IMR-90 (cell line): ENCODE measurements at regions not wholly inside any gene's neighbourhood (a gene's known extent, or its start where the extent isn't known, plus 50 kb on each side); places are given as distances from the start of the nearest gene placed in this dataset.

ENCODE experiments used
- ATAC-seq: fragments of 200-7000 bp; cut with Tn5 transposase; 2 replicates; pipeline ENCODE4 v1.9.1; 2020; ENCODE audit warnings: low read depth, mild to moderate bottlenecking, moderate library complexity
- BruUV-seq: library from RNA; stranded (reverse); fragments of 400-500 nt; replicated peaks from 2 replicates; lab custom pipeline; 2021; lab: Mats Ljungman, UMichigan
- CTCF ChIA-PET: fragments of 300-600 bp; formaldehyde crosslinking; extraction: SDS; loops from one replicate; lab custom pipeline; 2021; ENCODE audit warnings: antibody characterized with exemption; lab: Yijun Ruan, JAX
- POLR2A ChIA-PET: fragments of 300-600 bp; sonication (Branson Sonifier 250); formaldehyde crosslinking; loops from one replicate; lab custom pipeline; 2022; ENCODE audit warnings: antibody characterized with exemption; ENCODE audit not compliant: unreplicated experiment; lab: Charles Lee
- DNase-seq: peaks from one replicate; pipeline ENCODE4 v3.0.0; 2013
- H2AFZ ChIP-seq: replicated peaks from 2 replicates; pipeline ENCODE3; 2013; ENCODE audit warnings: low read length, mild to moderate bottlenecking; ENCODE audit not compliant: poor library complexity
- H2AK5ac ChIP-seq: 2 replicates; pipeline ENCODE4 v1.6.1; 2013; ENCODE audit warnings: low read depth, low read length, inconsistent platforms
- H2AK9ac ChIP-seq: replicated peaks from 2 replicates; pipeline ENCODE3; 2013; ENCODE audit warnings: mild to moderate bottlenecking, low read depth, low read length, moderate library complexity; ENCODE audit not compliant: poor library complexity
- H2BK120ac ChIP-seq: 2 replicates; pipeline ENCODE4 v1.6.1; 2013; ENCODE audit warnings: low read depth, low read length, inconsistent platforms
- H2BK15ac ChIP-seq: 3 replicates; pipeline ENCODE4 v1.6.1; 2013; ENCODE audit warnings: low read depth, low read length, inconsistent platforms
- H2BK20ac ChIP-seq: 2 replicates; pipeline ENCODE4 v1.6.1; 2013; ENCODE audit warnings: low read depth, mild to moderate bottlenecking, inconsistent platforms, low read length, moderate library complexity
- H2BK5ac ChIP-seq: 2 replicates; pipeline ENCODE4 v1.6.1; 2013; ENCODE audit warnings: mild to moderate bottlenecking, low read depth, low read length, inconsistent platforms; ENCODE audit not compliant: poor library complexity, severe bottlenecking
- H3K14ac ChIP-seq: replicated peaks from 2 replicates; pipeline ENCODE4 v1.6.1; 2013; ENCODE audit warnings: low read depth, low read length, inconsistent platforms
- H3K18ac ChIP-seq: 2 replicates; pipeline ENCODE4 v1.6.1; 2013; ENCODE audit warnings: low read depth, low read length, control low read depth
- H3K23ac ChIP-seq: 2 replicates; pipeline ENCODE4 v1.6.1; 2013; ENCODE audit warnings: low read depth, low read length, inconsistent platforms
- H3K27ac ChIP-seq: 2 replicates; pipeline ENCODE4 v1.5.1; 2013; ENCODE audit warnings: mild to moderate bottlenecking, control low read depth, low read length; ENCODE audit not compliant: insufficient read depth
- H3K27me3 ChIP-seq: 2 replicates; pipeline ENCODE4 v1.6.1; 2013; ENCODE audit warnings: low read length; ENCODE audit not compliant: control insufficient read depth, insufficient read depth
- H3K36me3 ChIP-seq: 2 replicates; pipeline ENCODE4 v1.6.1; 2013; ENCODE audit warnings: low read length, mixed read lengths; ENCODE audit not compliant: control insufficient read depth, insufficient read depth
- H3K4ac ChIP-seq: 2 replicates; pipeline ENCODE4 v1.6.1; 2013; ENCODE audit warnings: low read depth, low read length, inconsistent platforms
- H3K4me1 ChIP-seq: 2 replicates; pipeline ENCODE4 v1.6.1; 2013; ENCODE audit warnings: low read length, mixed read lengths; ENCODE audit not compliant: control insufficient read depth, insufficient read depth
- H3K4me2 ChIP-seq: 2 replicates; pipeline ENCODE4 v1.6.1; 2013; ENCODE audit warnings: low read depth, mild to moderate bottlenecking, control low read depth, low read length, moderate library complexity
- H3K4me3 ChIP-seq: 2 replicates; pipeline ENCODE4 v1.5.1; 2013; ENCODE audit warnings: low read depth, mild to moderate bottlenecking, control low read depth, low read length, moderate library complexity; ENCODE audit not compliant: insufficient read depth
- H3K56ac ChIP-seq: 2 replicates; pipeline ENCODE4 v1.6.1; 2013; ENCODE audit warnings: low read length, inconsistent platforms; ENCODE audit not compliant: insufficient read depth; ENCODE audit errors: extremely low read depth
- H3K79me1 ChIP-seq, 2 experiments: 2 replicates each; pipeline ENCODE4 v1.6.1; 2013; ENCODE audit warnings: low read length in 2 of 2, inconsistent platforms in 1 of 2, low read depth in 1 of 2
- H3K9ac ChIP-seq: 2 replicates; pipeline ENCODE4 v1.6.1; 2013; ENCODE audit warnings: low read depth, low read length, control low read depth
- H3K9me1 ChIP-seq: 2 replicates; pipeline ENCODE4 v1.6.1; 2013; ENCODE audit warnings: low read length, inconsistent platforms; ENCODE audit not compliant: insufficient read depth
- H3K9me3 ChIP-seq: 2 replicates; pipeline ENCODE4 v1.6.1; 2013; ENCODE audit warnings: low read length; ENCODE audit not compliant: control insufficient read depth, insufficient read depth
- H4K20me1 ChIP-seq: 2 replicates; pipeline ENCODE4 v1.6.1; 2013; ENCODE audit warnings: low read length, inconsistent platforms; ENCODE audit not compliant: insufficient read depth
- H4K5ac ChIP-seq: 2 replicates; pipeline ENCODE4 v1.6.1; 2013; ENCODE audit warnings: mild to moderate bottlenecking, low read depth, low read length, control low read depth
- H4K8ac ChIP-seq, 2 experiments: 2 replicates each; pipeline ENCODE4 v1.6.1; 2013; ENCODE audit warnings: low read depth in 2 of 2, low read length in 2 of 2, control low read depth in 1 of 2, inconsistent platforms in 1 of 2
- H4K91ac ChIP-seq: 2 replicates; pipeline ENCODE4 v1.6.1; 2013; ENCODE audit warnings: low read depth, low read length, inconsistent platforms; ENCODE audit not compliant: insufficient read depth
- BHLHE40 ChIP-seq: fragments of 150-350 bp; IDR thresholded peaks from 2 replicates; pipeline ENCODE4 v1.6.1; 2016; ENCODE audit warnings: mild to moderate bottlenecking, low read depth, low read length
- CEBPB ChIP-seq: IDR thresholded peaks from 2 replicates; pipeline ENCODE4 v1.6.1; 2012; ENCODE audit warnings: low read depth, low read length, improper control_type of control experiment
- CHD1 ChIP-seq: IDR thresholded peaks from 2 replicates; pipeline ENCODE4 v1.6.1; 2012; ENCODE audit warnings: low read depth, low read length, improper control_type of control experiment
- CTCF ChIP-seq: conservative IDR thresholded peaks from 2 replicates; pipeline ENCODE4 v1.5.1; 2012; ENCODE audit warnings: mild to moderate bottlenecking, low read depth, low read length, improper control_type of control experiment
- ELK1 ChIP-seq: fragments of 150-350 bp; IDR thresholded peaks from 2 replicates; pipeline ENCODE4 v1.6.1; 2016; ENCODE audit warnings: low read depth, mild to moderate bottlenecking, low read length, moderate library complexity, borderline replicate concordance
- FOS ChIP-seq: fragments of 150-350 bp; IDR thresholded peaks from 2 replicates; pipeline ENCODE4 v1.6.1; 2016; ENCODE audit warnings: low read depth, low read length
- MAFK ChIP-seq: IDR thresholded peaks from 2 replicates; pipeline ENCODE4 v1.6.1; 2012; ENCODE audit warnings: low read depth, low read length, improper control_type of control experiment
- MAZ ChIP-seq: IDR thresholded peaks from 2 replicates; pipeline ENCODE4 v1.6.1; 2012; ENCODE audit warnings: low read depth, mild to moderate bottlenecking, low read length, improper control_type of control experiment, moderate library complexity, borderline replicate concordance
- MXI1 ChIP-seq: IDR thresholded peaks from 2 replicates; pipeline ENCODE4 v1.6.1; 2012; ENCODE audit warnings: low read depth, mild to moderate bottlenecking, low read length, moderate library complexity, borderline replicate concordance
- NFE2L2 ChIP-seq: fragments of 150-350 bp; IDR thresholded peaks from 2 replicates; pipeline ENCODE4 v1.6.1; 2016; ENCODE audit warnings: low read depth, mild to moderate bottlenecking, low read length
- POLR2A ChIP-seq: IDR thresholded peaks from 2 replicates; pipeline ENCODE4 v1.6.1; 2012; ENCODE audit warnings: mild to moderate bottlenecking, low read depth, low read length
- RAD21 ChIP-seq: IDR thresholded peaks from 2 replicates; pipeline ENCODE4 v1.6.1; 2012; ENCODE audit warnings: low read length, improper control_type of control experiment
- RCOR1 ChIP-seq: IDR thresholded peaks from 2 replicates; pipeline ENCODE4 v1.6.1; 2012; ENCODE audit warnings: mild to moderate bottlenecking, low read length, improper control_type of control experiment; ENCODE audit not compliant: insufficient replicate concordance
- RFX5 ChIP-seq: IDR thresholded peaks from 2 replicates; pipeline ENCODE4 v1.8.0; 2012; ENCODE audit warnings: low read depth, mild to moderate bottlenecking, low read length, moderate library complexity
- SMC3 ChIP-seq: fragments of 150-350 bp; IDR thresholded peaks from 2 replicates; pipeline ENCODE4 v1.6.1; 2016; ENCODE audit warnings: low read depth, mild to moderate bottlenecking, antibody characterized with exemption, low read length, moderate library complexity
- USF2 ChIP-seq: fragments of 150-350 bp; IDR thresholded peaks from 2 replicates; pipeline ENCODE4 v1.6.1; 2017; ENCODE audit warnings: mild to moderate bottlenecking, antibody characterized with exemption, low read length, low read depth
- WGBS, 2 experiments: methylation state at CpG; one replicate each; pipeline versions ENCODE4 v1.1.5 to v1.1.7; 2013; ENCODE audit warnings: missing lambda C conversion rate in 2 of 2; ENCODE audit not compliant: insufficient read length in 1 of 2; ENCODE audit errors: extremely low coverage in 2 of 2; 5-methylcytosine and 5-hydroxymethylcytosine counted together
- dilution Hi-C: fragments of 300-500 bp; cut with HindIII; formaldehyde crosslinking; loops from one replicate; pipeline ENCODE4 v1.14.3; 2018; ENCODE audit warnings: low sequenced_read_pairs; ENCODE audit not compliant: unreplicated experiment
- in situ Hi-C: fragments of 300-500 bp; cut with MboI; formaldehyde crosslinking; loops from 3 replicates; pipeline ENCODE4 v1.14.3; 2019; ENCODE audit warnings: low sequenced_read_pairs, inconsistent platforms, mixed read lengths
- intact Hi-C: fragments of 100-400 bp; cut with micrococcal nuclease; formaldehyde crosslinking; loops from 2 replicates; pipeline ENCODE4 v1.10.0; 2022

GRCh38 chr4:170627418-170627817 is 537.7 kb upstream of the AADAT start:
- H3K27ac ChIP-seq, result no peak overlapping the region
- H3K56ac ChIP-seq, result no peak overlapping the region
- no peak overlapping the region for H3K14ac ChIP-seq
- no peak overlapping the region for H2BK15ac ChIP-seq
- H4K5ac ChIP-seq, result no peak overlapping the region
- no peak overlapping the region for H3K9ac ChIP-seq
- H3K36me3 ChIP-seq, result no peaks in the 10 kb centered on the region
- H3K9me1 ChIP-seq, result no peaks in the 10 kb centered on the region
- no peak overlapping the region for H2BK120ac ChIP-seq
- TF ChIP-seq BHLHE40 (no peak), POLR2A (no peak), RCOR1 (no peak), MAZ (no peak), CHD1 (no peak), RFX5 (no peak), ELK1 (no peak), SMC3 (no peak), NFE2L2 (no peak), CEBPB (no peak), USF2 (no peak), MXI1 (no peak), MAFK (no peak), CTCF (no peak), FOS (no peak), RAD21 (no peak)
- H3K4me2 ChIP-seq, result no peak overlapping the region
- H2AFZ ChIP-seq, result no peak overlapping the region
- no peak overlapping the region for H3K23ac ChIP-seq
- no peaks in the 10 kb centered on the region for H3K27me3 ChIP-seq
- H4K8ac ChIP-seq, result no peak overlapping the region
- whole genome bisulfite sequencing, 2 experiments, result no CpG with 5 or more reads among the region's 2 CpGs
- no peak overlapping the region for H4K91ac ChIP-seq
- no peaks in the 10 kb centered on the region for H3K79me1 ChIP-seq
- CTCF ChIA-PET, result interaction anchor here (0.6 kb wide), 1 partner anchor 73 kb away, joined by 3 read pairs; no protein-coding TSS in a partner anchor
- intact Hi-C loops (no loop called here), in situ Hi-C loops (no loop called here), dilution Hi-C loops (no loop called here)
- H3K4ac ChIP-seq, result no peak overlapping the region
- no peaks in the 10 kb centered on the region for H4K20me1 ChIP-seq
- no peak overlapping the region for H3K4me3 ChIP-seq
- DNase-seq (no peak), ATAC-seq (no peak)
- no peaks in the 10 kb centered on the region for H3K4me1 ChIP-seq
- peaks cover 11% of the 10 kb centered on the region for H3K9me3 ChIP-seq
- no peak overlapping the region for H3K18ac ChIP-seq
- H2BK20ac ChIP-seq, result no peak overlapping the region
- no peak overlapping the region for H2AK5ac ChIP-seq
- no peak overlapping the region for H2BK5ac ChIP-seq
- BruUV-seq, result no TSS peak
- POLR2A ChIA-PET, result no interaction called here
- no peak overlapping the region for H2AK9ac ChIP-seq
